NCI-H748 (cell line): ENCODE measurements at regions not wholly inside any gene's neighbourhood (a gene's known extent, or its start where the extent isn't known, plus 50 kb on each side); places are given as distances from the start of the nearest gene placed in this dataset.
"Not testable (repeated sequence)": the region's sequence is repeated elsewhere in the genome, so short reads cannot be mapped to it uniquely, and the experiment has no call there.

Experiments
- DNase-seq: peaks from one replicate; lab custom pipeline; 2025; ENCODE audit not compliant: unreplicated experiment; lab: John Stamatoyannopoulos, UW

GRCh38 chr16:9337308-9338032, 246.0 kb downstream of the HAPSTR1 start:
- DNase-seq = no peak

- no peak for DNase-seq
These were observed 246.6 kb downstream of the HAPSTR1 start for GRCh38 chr16:9338068-9338467.

- no peak for DNase-seq
These were observed 247.1 kb downstream of the HAPSTR1 start for GRCh38 chr16:9338510-9338909.

GRCh38 chr16:9340526-9341256, 249.2 kb downstream of the HAPSTR1 start:
- DNase-seq = no peak

DNA sequence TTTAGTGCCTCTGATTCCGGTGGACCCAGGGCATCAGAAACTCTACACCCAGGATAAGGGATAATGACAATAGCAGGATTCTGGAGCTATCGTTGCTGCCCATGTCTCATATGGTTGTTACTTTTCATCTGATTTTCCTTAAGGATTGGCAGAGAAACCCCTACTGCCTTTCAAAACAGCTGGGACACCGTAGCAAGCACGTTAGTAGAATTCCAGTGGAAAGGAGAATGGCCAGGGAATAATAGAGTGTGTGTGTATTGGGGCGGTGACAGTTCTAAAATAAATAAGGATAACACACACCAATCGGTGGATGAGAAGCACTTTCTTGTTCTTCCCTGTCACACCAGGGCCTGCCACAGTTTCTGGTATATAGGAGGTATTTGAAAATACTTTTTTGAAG, 251.8 kb downstream of the HAPSTR1 start:
- DNase-seq = no peak

GRCh38 chr16:9344508-9344907, 253.1 kb downstream of the HAPSTR1 start:
- no peak for DNase-seq

- no peak for DNase-seq
These were observed 253.6 kb downstream of the HAPSTR1 start for GRCh38 chr16:9345046-9345445.

- no peak for DNase-seq
These were observed 254.4 kb downstream of the HAPSTR1 start for GRCh38 chr16:9345880-9346279.

DNA sequence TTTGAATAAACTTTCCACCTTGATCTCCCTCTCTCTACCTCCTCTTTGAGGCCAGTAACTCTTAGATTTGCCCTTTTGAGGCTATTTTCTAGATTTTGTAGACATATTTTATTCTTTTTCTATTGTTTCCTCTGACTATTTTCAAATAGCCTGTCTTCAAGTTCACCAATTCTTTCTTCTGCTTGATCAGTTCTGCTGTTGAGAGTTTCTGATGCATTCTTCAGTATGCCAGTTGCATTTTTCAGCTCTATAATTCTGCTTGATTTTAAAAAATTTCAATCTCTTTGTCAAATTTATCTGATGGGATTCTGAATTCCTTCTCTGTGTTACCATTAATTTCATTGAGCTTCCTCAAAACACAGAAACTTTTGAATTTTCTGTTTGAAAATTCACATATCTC, 257.5 kb downstream of the HAPSTR1 start:
- DNase-seq = no peak

GRCh38 chr16:9349373-9349960, 258.0 kb downstream of the HAPSTR1 start:
- DNase-seq = not testable (repeated sequence)

DNA sequence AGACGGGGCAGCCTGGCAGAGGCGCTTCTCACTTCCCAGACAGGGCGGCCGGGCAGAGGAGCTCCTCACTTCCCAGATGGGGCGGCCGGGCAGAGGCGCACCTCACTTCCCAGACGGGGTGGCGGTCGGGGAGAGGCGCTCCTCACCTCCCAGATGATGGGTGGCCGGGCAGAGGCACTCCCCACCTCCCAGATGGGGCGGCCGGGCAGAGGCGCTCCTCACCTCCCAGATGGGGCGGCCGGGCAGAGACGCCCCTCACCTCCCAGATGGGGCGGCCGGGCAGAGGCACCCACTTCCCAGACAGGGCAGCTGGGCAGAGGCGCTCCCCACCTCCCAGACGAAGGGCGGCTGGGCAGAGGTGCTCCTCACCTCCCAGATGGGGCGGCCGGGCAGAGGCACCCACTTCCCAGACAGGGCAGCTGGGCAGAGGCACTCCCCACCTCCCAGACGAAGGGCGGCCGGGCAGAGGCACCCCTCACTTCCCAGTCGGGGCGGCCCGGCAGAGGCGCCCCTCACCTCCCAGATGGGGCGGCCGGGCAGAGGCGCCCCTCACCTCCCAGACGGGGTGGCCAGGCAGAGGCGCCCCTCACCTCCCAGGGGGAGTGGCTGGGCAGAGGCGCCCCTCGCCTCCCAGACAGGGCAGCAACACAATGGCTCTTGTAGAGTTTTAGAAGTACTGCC, 258.8 kb downstream of the HAPSTR1 start:
- not testable (repeated sequence) for DNase-seq

DNA sequence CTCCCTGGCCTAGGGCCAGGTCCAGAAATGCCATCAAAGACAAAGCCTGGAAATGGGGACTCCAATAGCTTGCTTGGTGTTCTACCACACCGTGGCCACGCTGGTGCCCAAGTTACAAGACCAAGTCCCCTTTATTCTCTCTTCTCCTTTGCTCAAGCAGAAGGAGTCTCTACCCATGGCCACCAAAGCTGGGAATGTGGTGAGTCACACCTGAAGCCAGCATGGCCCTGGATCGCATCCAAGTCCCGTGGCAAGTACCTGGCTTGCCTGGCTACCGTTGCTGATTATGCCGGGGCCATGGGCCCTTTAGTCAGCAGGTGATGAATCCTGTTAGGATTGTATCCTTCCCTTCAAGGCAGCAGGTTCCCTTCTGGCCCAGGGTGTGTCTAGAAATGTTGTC, 260.0 kb downstream of the HAPSTR1 start:
- DNase-seq = no peak

DNA sequence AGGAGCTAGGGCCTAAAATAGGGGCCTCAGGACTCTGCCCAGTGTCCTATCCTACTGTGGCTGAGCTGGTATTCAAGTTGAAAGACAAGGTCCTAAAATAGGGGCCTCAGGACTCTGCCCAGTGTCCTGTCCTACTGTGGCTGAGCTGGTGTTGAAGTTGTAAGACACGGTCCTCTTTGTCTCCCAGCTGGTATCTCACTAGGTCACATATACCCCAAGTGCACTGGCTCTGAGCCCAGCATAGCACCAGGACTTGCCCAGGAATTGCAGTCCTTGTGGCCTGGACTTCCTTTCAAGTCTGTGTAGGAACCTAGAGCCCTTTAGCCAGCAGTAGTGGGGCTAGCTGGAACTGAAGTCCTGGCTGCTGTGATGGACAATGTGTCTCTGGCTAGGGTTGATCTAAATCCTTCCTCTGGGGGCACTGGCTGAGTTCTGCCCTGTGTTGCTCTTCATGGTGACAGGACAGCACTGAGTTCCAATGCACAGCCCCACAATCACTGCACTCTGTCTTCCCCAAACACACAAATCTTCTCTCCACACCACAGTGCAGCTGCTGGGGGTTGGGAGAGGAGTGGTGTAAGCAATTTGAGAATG, 260.5 kb downstream of the HAPSTR1 start:
- no peak for DNase-seq

- no peak for DNase-seq
These were observed 266.4 kb downstream of the HAPSTR1 start for GRCh38 chr16:9357829-9358228.

DNA sequence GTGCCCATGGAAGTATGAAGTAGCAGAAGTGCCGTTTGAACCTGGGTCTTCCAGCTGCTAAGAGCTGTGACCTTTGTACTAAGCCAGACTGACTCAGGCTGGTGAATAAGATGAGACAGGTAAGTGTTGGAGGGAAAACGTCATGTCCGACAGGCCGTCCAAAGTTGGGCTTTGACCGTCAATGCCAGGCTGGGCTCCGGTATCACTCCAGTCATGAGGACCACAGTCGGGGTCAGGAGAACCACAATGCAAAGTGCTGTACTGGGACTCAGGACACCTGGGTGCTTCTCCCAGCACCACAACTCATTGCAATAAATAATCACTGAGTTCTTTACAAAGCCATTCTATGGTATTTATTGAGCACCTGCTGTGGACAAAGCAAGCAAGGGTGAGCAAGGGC, 268.6 kb downstream of the HAPSTR1 start:
- DNase-seq = no peak

DNA sequence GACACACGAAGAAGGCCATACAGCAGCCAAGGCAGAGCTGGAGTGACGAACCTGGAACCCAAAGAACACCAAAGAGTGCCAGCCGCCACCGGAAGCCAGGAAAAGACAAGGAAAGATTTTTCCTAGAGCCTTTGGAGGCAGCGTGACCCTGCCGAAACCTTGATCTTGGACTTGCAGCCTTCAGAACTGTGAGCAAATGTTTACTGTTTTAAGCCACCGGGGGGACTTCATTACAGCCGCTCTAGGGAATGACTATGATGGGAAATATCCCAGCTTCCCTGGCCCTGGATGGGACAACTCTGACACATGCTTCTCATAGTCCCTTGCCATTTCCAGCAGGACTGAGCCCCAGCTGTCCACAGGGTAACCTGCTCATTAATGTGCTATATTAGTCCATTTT, 270.6 kb downstream of the HAPSTR1 start:
- DNase-seq = no peak

- no peak for DNase-seq
These were observed 271.2 kb downstream of the HAPSTR1 start for GRCh38 chr16:9362604-9363003.

- DNase-seq = no peak
These were observed 272.1 kb downstream of the HAPSTR1 start for GRCh38 chr16:9363520-9363919.

GRCh38 chr16:9364721-9365369, 273.4 kb downstream of the HAPSTR1 start:
- DNase-seq = no peak

GRCh38 chr16:9365370-9365728, 273.9 kb downstream of the HAPSTR1 start:
- DNase-seq = no peak
